ENCODE measurements at regions not wholly inside any gene's neighbourhood (a gene's known extent, or its start where the extent isn't known, plus 50 kb on each side); places are given as distances from the start of the nearest gene placed in this dataset.

DNA sequence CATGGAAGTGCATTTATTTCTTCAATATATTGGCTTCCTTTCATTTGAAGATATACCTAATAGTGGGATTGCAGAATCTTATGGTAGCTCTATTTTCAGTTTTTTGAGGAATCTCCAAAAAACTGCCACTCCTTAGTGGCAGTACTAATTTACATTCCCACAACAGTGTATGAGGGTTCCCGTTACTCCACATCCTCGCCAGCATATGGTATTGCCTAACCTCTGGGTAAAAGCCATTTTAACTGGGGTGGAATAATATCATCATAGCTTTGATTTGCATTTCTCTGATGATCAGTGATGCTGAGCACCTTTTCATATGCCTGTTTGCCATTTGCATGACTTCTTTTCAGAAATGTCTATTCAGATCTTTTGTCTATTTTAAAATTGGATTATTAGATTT lies 471.9 kb upstream of the UBE2E3 start:
- H3K4me1 ChIP-seq = no peaks in the 10 kb centered on the region
- H3K27me3 ChIP-seq = no peaks in the 10 kb centered on the region
- no peaks in the 10 kb centered on the region for H3K9me3 ChIP-seq
- WGBS, 2 donors = 86 to 93% methylated on average over 2 of the region's 2 CpGs
- H3K36me3 ChIP-seq = no peaks in the 10 kb centered on the region
- DNase-seq = no peak
- no peak for TF ChIP-seq POLR2A (IDR thresholded peaks at IDR 0.05)
- TF ChIP-seq CTCF (IDR thresholded peaks at IDR 0.05) = no peak
- no peak overlapping the region for H3K4me3 ChIP-seq (replicated peaks in 1 of 3)
- intact Hi-C loops (cut with DNase I) = no loop called here
- no peak overlapping the region for H3K27ac ChIP-seq

DNA sequence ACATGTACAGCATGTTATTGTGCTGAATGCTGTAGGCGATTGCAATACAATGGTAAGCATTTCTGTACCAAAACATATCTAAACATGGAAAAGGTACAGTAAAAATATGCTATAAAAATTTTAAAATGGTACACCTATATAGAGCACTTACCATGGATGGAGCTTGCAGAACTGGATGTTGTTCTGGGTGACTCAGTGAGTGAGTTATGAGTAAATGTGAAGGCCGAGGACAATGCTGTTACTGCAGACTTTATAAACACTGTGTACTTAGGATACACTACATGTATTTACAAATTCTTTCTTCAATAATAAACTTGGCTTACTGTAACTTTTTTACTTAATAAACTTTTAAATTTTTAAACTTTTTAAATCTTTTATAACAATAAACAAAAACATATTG lies 473.4 kb upstream of the UBE2E3 start:
- intact Hi-C loops (cut with DNase I) = no loop called here
- WGBS, 2 donors = 84 to 85% methylated on average over 2 of the region's 2 CpGs

GRCh38 chr2:180505203-180505602 lies 475.2 kb upstream of the UBE2E3 start:
- Histone ChIP-seq H3K36me3 (no peaks in the 10 kb centered on the region), H3K27me3 (no peaks in the 10 kb centered on the region), H3K9me3 (no peaks in the 10 kb centered on the region), H3K4me1 (no peaks in the 10 kb centered on the region), H3K4me3 (replicated peaks in 1 of 3) (no peak overlapping the region), H3K27ac (no peak overlapping the region)
- no peak for DNase-seq
- intact Hi-C loops (cut with DNase I) = no loop called here
- 62 to 83% methylated on average over 1 of the region's 1 CpG for WGBS, 2 donors
- TF ChIP-seq CTCF (IDR thresholded peaks at IDR 0.05) = no peak
- TF ChIP-seq POLR2A (IDR thresholded peaks at IDR 0.05) = no peak

More for the DNA sequence above, 473.4 kb upstream of the UBE2E3 start:
- Histone ChIP-seq H3K9me3 (no peaks in the 10 kb centered on the region), H3K4me3 (replicated peaks in 1 of 3) (no peak overlapping the region), H3K27ac (no peak overlapping the region), H3K27me3 (no peaks in the 10 kb centered on the region), H3K36me3 (no peaks in the 10 kb centered on the region), H3K4me1 (no peaks in the 10 kb centered on the region)
- DNase-seq = no peak
- TF ChIP-seq CTCF (IDR thresholded peaks at IDR 0.05) = no peak
- no peak for TF ChIP-seq POLR2A (IDR thresholded peaks at IDR 0.05)

GRCh38 chr2:180497621-180498152 lies 482.7 kb upstream of the UBE2E3 start:
- Histone ChIP-seq H3K36me3 (no peaks in the 10 kb centered on the region), H3K9me3 (no peaks in the 10 kb centered on the region), H3K27me3 (no peaks in the 10 kb centered on the region), H3K27ac (no peak overlapping the region), H3K4me1 (no peaks in the 10 kb centered on the region), H3K4me3 (replicated peaks in 1 of 3) (no peak overlapping the region)
- DNase-seq = no peak
- TF ChIP-seq POLR2A (IDR thresholded peaks at IDR 0.05) (no peak), CTCF (IDR thresholded peaks at IDR 0.05) (no peak)
- intact Hi-C loops (cut with DNase I) = no loop called here
- WGBS, 2 donors = 63 to 86% methylated on average over 1 of the region's 1 CpG

DNA sequence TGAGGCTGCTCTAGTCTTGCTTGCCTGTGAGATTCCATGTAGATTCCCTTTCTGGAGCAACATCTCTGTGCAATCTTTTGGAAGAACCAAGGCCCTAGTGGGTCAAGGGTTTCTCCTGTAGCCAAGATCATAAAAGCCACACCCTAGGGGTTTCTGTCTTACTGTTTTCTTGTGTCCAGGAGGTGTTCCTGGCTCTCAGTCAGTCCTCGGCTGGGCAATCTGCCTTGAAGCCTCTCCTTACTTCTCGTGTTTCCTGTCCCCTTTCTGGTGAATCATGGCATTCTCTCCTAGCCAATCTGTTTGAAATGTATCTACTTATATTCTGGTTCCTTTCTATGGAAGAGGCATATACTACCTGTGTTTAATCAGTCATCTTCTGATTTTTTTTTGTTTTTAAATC lies 484.8 kb upstream of the UBE2E3 start:
- Histone ChIP-seq H3K4me3 (replicated peaks in 1 of 3) (no peak overlapping the region), H3K27ac (no peak overlapping the region), H3K4me1 (no peaks in the 10 kb centered on the region), H3K9me3 (no peaks in the 10 kb centered on the region), H3K27me3 (no peaks in the 10 kb centered on the region), H3K36me3 (no peaks in the 10 kb centered on the region)
- intact Hi-C loops (cut with DNase I) = no loop called here
- WGBS, 2 donors = 55 to 59% methylated on average over 2 of the region's 2 CpGs
- TF ChIP-seq CTCF (IDR thresholded peaks at IDR 0.05) = no peak
- TF ChIP-seq POLR2A (IDR thresholded peaks at IDR 0.05) = no peak
- no peak for DNase-seq
